ENCODE measurements at regions not wholly inside any gene's neighbourhood (a gene's known extent, or its start where the extent isn't known, plus 50 kb on each side); places are given as distances from the start of the nearest gene placed in this dataset.
"Not testable (repeated sequence)": the region's sequence is repeated elsewhere in the genome, so short reads cannot be mapped to it uniquely, and the experiment has no call there.

GRCh38 chr1:185538309-185538898 lies 195.8 kb upstream of the HMCN1 start:
- not testable (repeated sequence) for DNase-seq

GRCh38 chr1:185537596-185537995 lies 196.6 kb upstream of the HMCN1 start:
- DNase-seq: no peak

- no peak for DNase-seq
Measured at GRCh38 chr1:185536165-185536920, 197.8 kb upstream of the HMCN1 start.

- DNase-seq: no peak
Measured at GRCh38 chr1:185535621-185536020, 198.6 kb upstream of the HMCN1 start.

- DNase-seq: peak; percentile 34
Measured at GRCh38 chr1:185534801-185535200, 199.4 kb upstream of the HMCN1 start.

- DNase-seq: no peak
Measured at GRCh38 chr1:185533596-185533995, 200.6 kb upstream of the HMCN1 start.

GRCh38 chr1:185532856-185533255 lies 201.3 kb upstream of the HMCN1 start:
- DNase-seq: no peak

- DNase-seq: no peak
Measured at GRCh38 chr1:185531838-185532237, 202.4 kb upstream of the HMCN1 start.

- no peak for DNase-seq
Measured at GRCh38 chr1:185530215-185530614, 204.0 kb upstream of the HMCN1 start.

- DNase-seq: no peak
Measured at GRCh38 chr1:185529673-185530072, 204.5 kb upstream of the HMCN1 start.

GRCh38 chr1:185528084-185528676 lies 206.0 kb upstream of the HMCN1 start:
- no peak for DNase-seq

- DNase-seq: peak; percentile 29
Measured at GRCh38 chr1:185526344-185527307, 207.6 kb upstream of the HMCN1 start.

GRCh38 chr1:185520188-185520920 lies 203.3 kb upstream of the IVNS1ABP start:
- peak; percentile 24 for DNase-seq

- peak; percentile 11 for DNase-seq
Measured at GRCh38 chr1:185517808-185518419, 200.9 kb upstream of the IVNS1ABP start.

- not testable (repeated sequence) for DNase-seq
Measured at GRCh38 chr1:185517301-185517700, 200.3 kb upstream of the IVNS1ABP start.

- no peak for DNase-seq
Measured at GRCh38 chr1:185515696-185516095, 198.7 kb upstream of the IVNS1ABP start.

GRCh38 chr1:185514311-185514710 lies 197.3 kb upstream of the IVNS1ABP start:
- peak; percentile 12 for DNase-seq

GRCh38 chr1:185512442-185512841 lies 195.4 kb upstream of the IVNS1ABP start:
- no peak for DNase-seq

GRCh38 chr1:185501099-185501498 lies 184.1 kb upstream of the IVNS1ABP start:
- no peak for DNase-seq

- no peak for DNase-seq
Measured at GRCh38 chr1:185500001-185500626, 183.1 kb upstream of the IVNS1ABP start.

GRCh38 chr1:185498207-185498606 lies 181.2 kb upstream of the IVNS1ABP start:
- no peak for DNase-seq

All from hematopoietic multipotent progenitor cell treated with erythropoietin and hydrocortisone succinate and interleukin-3 and kit ligand, for 4 days (in vitro differentiated cells).